ENCODE measurements at regions not wholly inside any gene's neighbourhood (a gene's known extent, or its start where the extent isn't known, plus 50 kb on each side); places are given as distances from the start of the nearest gene placed in this dataset.

GRCh38 chr11:32002311-32002710 lies 88.6 kb upstream of the RCN1 start:
- DNase-seq (ENCODE audit: low spot score), result no peak

- DNase-seq (ENCODE audit: low spot score), result no peak
Observed at GRCh38 chr11:31997955-31998354, 92.9 kb upstream of the RCN1 start.

- DNase-seq (ENCODE audit: low spot score), result no peak
Observed at GRCh38 chr11:31996159-31996881, 94.6 kb upstream of the RCN1 start.

DNA sequence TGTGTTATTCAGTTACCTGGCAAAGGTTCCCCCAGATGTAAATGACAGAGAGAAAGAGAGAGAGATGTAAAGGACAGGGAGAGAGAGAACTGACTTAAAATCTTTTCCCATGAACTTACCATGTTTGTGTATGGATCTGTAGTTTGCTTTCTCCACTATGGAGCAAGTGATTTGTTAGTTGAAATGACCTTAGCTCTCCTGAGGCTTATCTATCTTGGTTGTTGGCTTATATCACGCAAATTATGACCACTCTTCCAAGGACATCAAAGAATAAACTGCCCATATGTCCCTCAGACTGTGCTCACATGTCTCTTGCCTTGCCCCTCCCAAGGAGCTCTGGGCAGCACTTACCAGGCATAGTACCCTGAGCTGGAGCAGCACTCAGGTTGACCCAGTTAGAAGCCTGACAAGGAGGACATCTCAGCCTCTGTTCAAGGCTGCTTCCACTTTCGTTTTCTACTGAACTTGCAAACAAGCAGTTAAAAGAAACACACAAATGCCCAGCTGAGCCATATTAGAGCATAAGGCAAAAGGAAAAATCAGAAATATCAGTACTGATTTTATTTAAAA lies 95.3 kb upstream of the RCN1 start:
- no peak for DNase-seq (ENCODE audit: low spot score)

- DNase-seq (ENCODE audit: low spot score), result no peak
Observed at GRCh38 chr11:31995032-31995431, 95.8 kb upstream of the RCN1 start.

- DNase-seq (ENCODE audit: low spot score), result no peak
Observed at GRCh38 chr11:31987118-31988005, 103.5 kb upstream of the RCN1 start.

- DNase-seq (ENCODE audit: low spot score), result peak; percentile 52
Observed at GRCh38 chr11:31986201-31986889, 104.5 kb upstream of the RCN1 start.

DNA sequence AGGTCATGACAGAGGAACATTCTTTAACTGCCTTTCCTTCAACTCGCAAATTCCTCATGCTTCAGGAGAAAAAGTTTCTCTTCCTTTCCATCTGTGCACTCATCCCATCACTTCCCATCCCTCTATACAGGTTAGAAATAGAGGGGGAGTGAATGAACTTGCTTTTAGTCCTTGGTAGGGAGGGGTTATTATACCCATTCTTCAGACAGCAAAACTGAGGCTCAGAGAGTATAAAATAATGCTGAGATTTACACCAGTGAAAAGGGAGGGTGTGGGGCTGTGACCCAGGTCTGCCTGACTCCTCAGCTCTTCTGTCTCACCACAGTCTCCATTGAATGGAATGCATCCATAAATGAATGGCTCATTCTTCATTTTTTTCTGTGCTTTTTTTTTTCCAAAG lies 109.4 kb upstream of the RCN1 start:
- no peak for DNase-seq (ENCODE audit: low spot score)

GRCh38 chr11:31977343-31977742 lies 113.5 kb upstream of the RCN1 start:
- no peak for DNase-seq (ENCODE audit: low spot score)

- DNase-seq (ENCODE audit: low spot score), result no peak
Observed at GRCh38 chr11:31974366-31975136, 116.3 kb upstream of the RCN1 start.

DNA sequence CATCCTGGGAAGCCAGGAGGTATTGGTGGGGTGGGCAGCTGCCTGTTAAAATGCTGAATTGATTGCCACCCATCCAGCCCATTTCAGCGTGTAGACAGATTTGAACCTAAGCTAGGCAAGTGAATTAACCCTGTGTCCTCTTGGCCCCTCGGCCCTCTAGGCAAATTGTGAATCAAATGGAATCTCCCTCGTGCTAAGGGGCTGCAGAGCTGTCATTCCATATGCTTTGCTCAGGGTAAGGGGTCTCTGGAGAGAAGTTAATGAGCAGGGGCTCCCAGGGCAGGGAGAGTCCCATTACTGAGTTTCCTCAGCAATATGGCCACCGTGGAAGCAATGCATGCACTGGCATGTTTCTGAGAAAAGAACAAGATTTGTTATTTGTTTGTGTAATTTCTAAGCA lies 117.7 kb upstream of the RCN1 start:
- no peak for DNase-seq (ENCODE audit: low spot score)

GRCh38 chr11:31972623-31973022 lies 118.3 kb upstream of the RCN1 start:
- no peak for DNase-seq (ENCODE audit: low spot score)

GRCh38 chr11:31969359-31969702 lies 121.5 kb upstream of the RCN1 start:
- no peak for DNase-seq (ENCODE audit: low spot score)

- DNase-seq (ENCODE audit: low spot score), result peak; percentile 17
Observed at GRCh38 chr11:31968461-31969358, 122.2 kb upstream of the RCN1 start.

DNA sequence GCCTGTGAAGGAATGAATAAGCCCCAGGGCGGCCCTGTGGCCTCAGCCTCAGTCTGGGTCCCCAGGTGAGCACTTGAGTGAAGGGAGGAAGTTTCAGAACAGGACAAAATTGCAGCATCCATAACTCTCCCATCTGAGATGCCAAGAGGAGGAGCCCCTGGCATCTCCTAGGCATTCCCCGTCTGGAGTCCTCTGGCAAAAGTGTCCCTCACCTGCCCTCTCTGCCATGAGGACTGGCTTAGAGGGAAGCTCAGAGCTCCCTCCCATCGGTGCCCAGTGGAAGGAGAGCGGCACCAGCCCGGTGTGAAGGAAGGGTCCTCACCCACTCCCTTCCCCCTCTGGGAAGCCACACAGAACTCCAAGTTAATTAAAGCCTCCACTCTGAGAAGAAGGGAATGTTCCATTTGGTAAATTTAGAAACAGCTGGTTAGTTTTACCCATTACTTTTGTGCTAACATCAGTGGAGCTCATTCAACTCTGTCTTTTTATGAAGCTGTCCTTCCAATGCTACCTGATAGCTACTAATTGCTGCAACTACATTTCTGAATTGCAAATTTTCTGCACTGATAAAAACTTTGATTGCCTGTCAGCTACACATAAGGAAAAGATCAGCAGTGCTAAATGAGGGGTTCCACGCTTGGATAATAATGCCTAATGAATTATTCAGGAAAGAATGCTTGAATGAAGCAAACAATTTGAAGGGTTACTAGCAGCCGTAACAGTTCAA lies 123.3 kb upstream of the RCN1 start:
- no peak for DNase-seq (ENCODE audit: low spot score)

DNA sequence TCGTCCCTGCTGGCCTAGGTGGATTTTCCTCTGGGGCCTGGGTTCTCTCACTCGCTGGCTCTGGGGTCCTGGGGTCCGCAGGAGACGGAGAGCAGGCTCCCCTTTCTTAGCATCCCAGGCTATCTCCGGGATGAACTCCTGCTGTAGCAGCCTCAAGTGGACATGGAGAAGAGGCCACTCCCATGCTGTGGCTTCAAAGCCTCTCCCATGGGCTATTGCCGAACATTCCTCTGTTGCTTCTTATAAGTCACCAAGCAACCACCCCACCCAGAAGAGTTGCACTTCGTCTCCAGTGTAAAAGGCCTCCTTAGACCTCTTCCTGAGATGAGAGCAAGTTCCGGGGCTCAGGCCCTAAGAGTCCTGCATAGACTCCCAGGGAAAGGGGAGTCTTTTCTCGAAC lies 124.0 kb upstream of the RCN1 start:
- DNase-seq (ENCODE audit: low spot score), result no peak

GRCh38 chr11:31964181-31964580 lies 126.7 kb upstream of the RCN1 start:
- DNase-seq (ENCODE audit: low spot score), result no peak

DNA sequence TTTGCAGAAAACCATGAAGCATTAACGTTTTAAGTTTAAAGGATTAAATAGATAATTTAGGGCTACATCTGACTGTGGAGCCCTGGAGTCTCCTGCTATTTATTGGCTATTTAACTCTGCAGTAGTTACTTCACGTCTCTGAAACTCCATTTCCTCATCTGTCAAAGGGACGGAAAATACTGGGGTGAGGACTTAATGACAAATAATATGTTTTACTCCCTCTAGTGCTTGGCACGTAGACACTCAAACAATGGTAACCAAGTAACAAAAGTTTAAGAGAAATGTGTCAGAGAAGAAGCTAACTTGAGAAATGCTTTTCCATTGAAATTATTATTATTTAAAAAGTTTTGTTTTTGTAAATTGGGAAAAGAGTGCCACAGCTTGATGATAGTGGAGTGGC lies 130.7 kb upstream of the RCN1 start:
- DNase-seq (ENCODE audit: low spot score), result no peak

DNA sequence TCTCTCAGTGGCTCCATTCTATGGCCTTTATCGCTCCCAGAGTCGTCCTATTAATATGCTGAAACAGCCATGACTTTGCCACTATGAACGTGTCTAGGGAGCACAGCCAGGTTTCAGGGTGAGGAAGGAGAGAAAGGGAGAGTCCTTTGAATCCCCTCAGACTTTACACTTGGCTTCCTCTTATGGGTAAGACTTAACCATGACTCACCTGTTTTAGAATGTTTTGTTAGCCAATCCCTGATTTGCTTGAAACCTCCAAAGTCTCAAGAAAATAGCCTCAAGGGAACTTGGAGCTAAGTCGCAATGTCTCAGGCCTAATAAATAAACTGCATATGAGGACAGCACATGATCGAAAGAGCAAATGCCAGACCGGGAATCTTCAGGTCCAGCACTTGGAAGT lies 131.2 kb upstream of the RCN1 start:
- DNase-seq (ENCODE audit: low spot score), result no peak

Measured in pons (tissue), 1 donor.